B cell (primary cell): ENCODE measurements at regions not wholly inside any gene's neighbourhood (a gene's known extent, or its start where the extent isn't known, plus 50 kb on each side); places are given as distances from the start of the nearest gene placed in this dataset.

Experiments used
- CTCF ChIP-seq: fragments of 200-600 bp; IDR thresholded peaks from one replicate; pipeline ENCODE4 v1.8.0; 2022; ENCODE audit warnings: antibody characterized with exemption, mild to moderate bottlenecking
- EZH2 ChIP-seq: IDR thresholded peaks from 2 replicates; pipeline ENCODE4 v1.6.1; 2012; ENCODE audit warnings: borderline replicate concordance, low read depth, mild to moderate bottlenecking, moderate library complexity, low read length; ENCODE audit not compliant: insufficient read depth, poor library complexity, severe bottlenecking

- no peak for TF ChIP-seq CTCF
- no peak for TF ChIP-seq EZH2
These were observed 122.2 kb downstream of the LHX2 start for GRCh38 chr9:124133727-124134126.
